DMS153 treated with DMSO at 0.1 percent for 48 hours (cell line): ENCODE measurements at regions not wholly inside any gene's neighbourhood (a gene's known extent, or its start where the extent isn't known, plus 50 kb on each side); places are given as distances from the start of the nearest gene placed in this dataset.

Experiments
- DNase-seq: peaks from one replicate; lab custom pipeline; 2025; ENCODE audit not compliant: unreplicated experiment; lab: John Stamatoyannopoulos, UW

GRCh38 chr3:187927565-187927964 lies 182.3 kb upstream of the BCL6 start:
- no peak for DNase-seq

GRCh38 chr3:187929112-187929816 lies 184.0 kb upstream of the BCL6 start:
- no peak for DNase-seq

GRCh38 chr3:187930021-187930420 lies 184.8 kb upstream of the BCL6 start:
- DNase-seq: no peak

- no peak for DNase-seq
These were observed 185.8 kb upstream of the BCL6 start for GRCh38 chr3:187931101-187931500.

- DNase-seq: no peak
These were observed 186.6 kb upstream of the BCL6 start for GRCh38 chr3:187931770-187932278.

GRCh38 chr3:187932530-187932929 lies 187.3 kb upstream of the BCL6 start:
- no peak for DNase-seq

- no peak for DNase-seq
These were observed 190.4 kb upstream of the BCL6 start for GRCh38 chr3:187935623-187936156.

- DNase-seq: no peak
These were observed 191.4 kb upstream of the BCL6 start for GRCh38 chr3:187936676-187937075.

- DNase-seq: no peak
These were observed 194.6 kb upstream of the BCL6 start for GRCh38 chr3:187939891-187940290.

GRCh38 chr3:187941135-187941847 lies 196.0 kb upstream of the BCL6 start:
- no peak for DNase-seq

GRCh38 chr3:187941848-187942194 lies 196.6 kb upstream of the BCL6 start:
- no peak for DNase-seq

- no peak for DNase-seq
These were observed 197.5 kb upstream of the BCL6 start for GRCh38 chr3:187942658-187943241.

- DNase-seq: no peak
These were observed 198.6 kb upstream of the BCL6 start for GRCh38 chr3:187943677-187944389.

- no peak for DNase-seq
These were observed 199.3 kb upstream of the BCL6 start for GRCh38 chr3:187944390-187945179.

- no peak for DNase-seq
These were observed 200.1 kb upstream of the BCL6 start for GRCh38 chr3:187945374-187945773.

- no peak for DNase-seq
These were observed 201.0 kb upstream of the BCL6 start for GRCh38 chr3:187946163-187946691.

- no peak for DNase-seq
These were observed 201.7 kb upstream of the BCL6 start for GRCh38 chr3:187946981-187947380.

- no peak for DNase-seq
These were observed 202.8 kb upstream of the BCL6 start for GRCh38 chr3:187947927-187948682.

GRCh38 chr3:187949093-187949820 lies 204.0 kb upstream of the BCL6 start:
- DNase-seq: no peak
